IPS-NIHi7 (cell line): ENCODE measurements at regions not wholly inside any gene's neighbourhood (a gene's known extent, or its start where the extent isn't known, plus 50 kb on each side); places are given as distances from the start of the nearest gene placed in this dataset.
"Not testable (repeated sequence)": the region's sequence is repeated elsewhere in the genome, so short reads cannot be mapped to it uniquely, and the experiment has no call there.

ENCODE experiments used
- DNase-seq: peaks from one replicate; pipeline ENCODE4 v3.0.0; 2012; ENCODE audit warnings: mixed read lengths; ENCODE audit errors: extremely low spot score

GRCh38 chr7:66458991-66459390 lies 169.7 kb upstream of the KCTD7 start:
- not testable (repeated sequence) for DNase-seq

GRCh38 chr7:66459783-66460413 lies 168.8 kb upstream of the KCTD7 start:
- not testable (repeated sequence) for DNase-seq

GRCh38 chr7:66460921-66461361 lies 167.7 kb upstream of the KCTD7 start:
- DNase-seq, result no peak

- not testable (repeated sequence) for DNase-seq
Observed at GRCh38 chr7:66461397-66461796, 167.3 kb upstream of the KCTD7 start.

- DNase-seq, result not testable (repeated sequence)
Observed at GRCh38 chr7:66462831-66463230, 165.8 kb upstream of the KCTD7 start.

- DNase-seq, result no peak
Observed at GRCh38 chr7:66464059-66464458, 164.6 kb upstream of the KCTD7 start.

GRCh38 chr7:66466081-66466600 lies 162.5 kb upstream of the KCTD7 start:
- DNase-seq, result no peak

- DNase-seq, result no peak
Observed at GRCh38 chr7:66467887-66468286, 160.8 kb upstream of the KCTD7 start.

GRCh38 chr7:66473064-66473463 lies 155.6 kb upstream of the KCTD7 start:
- not testable (repeated sequence) for DNase-seq

GRCh38 chr7:66474441-66474840 lies 154.2 kb upstream of the KCTD7 start:
- DNase-seq, result no peak

GRCh38 chr7:66476056-66476455 lies 152.6 kb upstream of the KCTD7 start:
- not testable (repeated sequence) for DNase-seq

- DNase-seq, result not testable (repeated sequence)
Observed at GRCh38 chr7:66477822-66478397, 150.8 kb upstream of the KCTD7 start.

GRCh38 chr7:66481229-66481628 lies 147.5 kb upstream of the KCTD7 start:
- DNase-seq, result not testable (repeated sequence)

- DNase-seq, result not testable (repeated sequence)
Observed at GRCh38 chr7:66489065-66489464, 139.6 kb upstream of the KCTD7 start.

GRCh38 chr7:66489741-66490140 lies 138.9 kb upstream of the KCTD7 start:
- DNase-seq, result not testable (repeated sequence)

- not testable (repeated sequence) for DNase-seq
Observed at GRCh38 chr7:66490979-66491378, 137.7 kb upstream of the KCTD7 start.

- DNase-seq, result not testable (repeated sequence)
Observed at GRCh38 chr7:66492405-66492804, 136.3 kb upstream of the KCTD7 start.

GRCh38 chr7:66493235-66494205 lies 135.2 kb upstream of the KCTD7 start:
- peak; percentile 99 for DNase-seq

- no peak for DNase-seq
Observed at GRCh38 chr7:66497346-66497745, 131.3 kb upstream of the KCTD7 start.

GRCh38 chr7:66500087-66500486 lies 128.6 kb upstream of the KCTD7 start:
- no peak for DNase-seq

- no peak for DNase-seq
Observed at GRCh38 chr7:66502230-66503035, 126.2 kb upstream of the KCTD7 start.
